Nephron progenitor cell (in vitro differentiated cells): ENCODE measurements at regions not wholly inside any gene's neighbourhood (a gene's known extent, or its start where the extent isn't known, plus 50 kb on each side); places are given as distances from the start of the nearest gene placed in this dataset.

Experiments used
- DNase-seq: peaks from one replicate; pipeline ENCODE4 v3.0.0; 2021
- H3K27ac Mint-ChIP-seq: 2 replicates; pipeline ENCODE4 v1.8.0; 2021; ENCODE audit warnings: mild to moderate bottlenecking, moderate library complexity, mixed read lengths
- H3K27me3 Mint-ChIP-seq: 2 replicates; pipeline ENCODE4 v1.8.0; 2021; ENCODE audit warnings: mild to moderate bottlenecking, low read depth, mixed read lengths; ENCODE audit not compliant: poor library complexity
- H3K36me3 Mint-ChIP-seq: 2 replicates; pipeline ENCODE4 v1.8.0; 2021; ENCODE audit warnings: low read depth, mixed read lengths
- H3K4me1 Mint-ChIP-seq: 2 replicates; pipeline ENCODE4 v1.8.0; 2021; ENCODE audit warnings: mixed read lengths
- H3K4me3 Mint-ChIP-seq: 2 replicates; pipeline ENCODE4 v1.8.0; 2021; ENCODE audit warnings: mild to moderate bottlenecking, moderate library complexity, mixed read lengths
- H3K9me3 Mint-ChIP-seq: 2 replicates; pipeline ENCODE4 v1.8.0; 2021; ENCODE audit warnings: mild to moderate bottlenecking, moderate library complexity, mixed read lengths
- CTCF ChIP-seq: fragments of 200-600 bp; sonication (generic); IDR thresholded peaks from 2 replicates; pipeline ENCODE4 v1.5.0; 2021; ENCODE audit warnings: antibody characterized with exemption

GRCh38 chr18:43917520-43917919 lies 640.2 kb upstream of the SYT4 start:
- H3K9me3 Mint-ChIP-seq = no peaks in the 10 kb centered on the region
- no peak for TF ChIP-seq CTCF
- no peak overlapping the region for H3K27ac Mint-ChIP-seq
- no peak overlapping the region for H3K4me3 Mint-ChIP-seq
- H3K27me3 Mint-ChIP-seq = no peaks in the 10 kb centered on the region
- no peak for DNase-seq
- peaks cover 15% of the 10 kb centered on the region for H3K4me1 Mint-ChIP-seq
- no peaks in the 10 kb centered on the region for H3K36me3 Mint-ChIP-seq

- Mint-ChIP-seq H3K4me3 (no peak overlapping the region), H3K27me3 (no peaks in the 10 kb centered on the region), H3K4me1 (peaks cover 15% of the 10 kb centered on the region), H3K27ac (no peak overlapping the region), H3K9me3 (no peaks in the 10 kb centered on the region), H3K36me3 (no peaks in the 10 kb centered on the region)
- DNase-seq = no peak
- no peak for TF ChIP-seq CTCF
These were observed 642.3 kb upstream of the SYT4 start for GRCh38 chr18:43919551-43919950.

- H3K36me3 Mint-ChIP-seq = no peaks in the 10 kb centered on the region
- peaks cover 22% of the 10 kb centered on the region for H3K4me1 Mint-ChIP-seq
- H3K27me3 Mint-ChIP-seq = no peaks in the 10 kb centered on the region
- DNase-seq = no peak
- no peak overlapping the region for H3K4me3 Mint-ChIP-seq
- H3K9me3 Mint-ChIP-seq = no peaks in the 10 kb centered on the region
- H3K27ac Mint-ChIP-seq = no peak overlapping the region
- no peak for TF ChIP-seq CTCF
These were observed 654.1 kb upstream of the SYT4 start for GRCh38 chr18:43931439-43931838.

- Mint-ChIP-seq H3K27ac (no peak overlapping the region), H3K36me3 (no peaks in the 10 kb centered on the region), H3K9me3 (no peaks in the 10 kb centered on the region), H3K4me1 (peaks cover 22% of the 10 kb centered on the region), H3K4me3 (no peak overlapping the region), H3K27me3 (no peaks in the 10 kb centered on the region)
- no peak for TF ChIP-seq CTCF
- no peak for DNase-seq
These were observed 654.9 kb upstream of the SYT4 start for GRCh38 chr18:43932140-43932539.

GRCh38 chr18:43933177-43933576 lies 655.9 kb upstream of the SYT4 start:
- H3K36me3 Mint-ChIP-seq = no peaks in the 10 kb centered on the region

More at GRCh38 chr18:43933177-43933576, 655.9 kb upstream of the SYT4 start:
- no peak for TF ChIP-seq CTCF
- H3K4me1 Mint-ChIP-seq = peaks cover 22% of the 10 kb centered on the region
- no peak for DNase-seq
- H3K27me3 Mint-ChIP-seq = no peaks in the 10 kb centered on the region
- H3K9me3 Mint-ChIP-seq = no peaks in the 10 kb centered on the region
- peak overlapping the region; percentile 12 for H3K27ac Mint-ChIP-seq
- H3K4me3 Mint-ChIP-seq = no peak overlapping the region
